K562 (cell line): ENCODE measurements at regions not wholly inside any gene's neighbourhood (a gene's known extent, or its start where the extent isn't known, plus 50 kb on each side); places are given as distances from the start of the nearest gene placed in this dataset.

ENCODE experiments used
- ATAC-seq: fragments of 200-7000 bp; cut with Tn5 transposase; 3 replicates; pipeline ENCODE4 v1.9.1; 2020; ENCODE audit warnings: moderate library complexity
- BruUV-seq: library from RNA; stranded (reverse); fragments of 400-500 nt; replicated peaks from 2 replicates; lab custom pipeline; 2021; lab: Mats Ljungman, UMichigan
- CTCF ChIA-PET: fragments of 300-600 bp; formaldehyde crosslinking; extraction: SDS; loops from one replicate; lab custom pipeline; 2021; ENCODE audit warnings: low intra/inter-chr PET ratio; lab: Yijun Ruan, JAX
- POLR2A ChIA-PET: fragments of 300-600, 350-650 bp; sonication (Branson Sonifier 250); formaldehyde crosslinking; extraction: SDS; loops from one replicate; lab custom pipeline; 2021; ENCODE audit warnings: antibody characterized with exemption, inconsistent platforms; lab: Yijun Ruan, JAX
- DNase-seq, 4 experiments: peaks; one replicate each; pipeline versions ENCODE4 v3.0.0 to v3.0.0-alpha.2; 2011 to 2018; ENCODE audit warnings: low spot score in 3 of 4, mixed read lengths in 3 of 4; ENCODE audit errors: extremely low read depth in 1 of 4
- FAIRE-seq: peaks from 2 replicates; lab custom pipeline; 2011; peaks lifted over from hg19 to GRCh38; lab: Jason Lieb, UNC
- H2AFZ ChIP-seq: 2 replicates; pipeline ENCODE4 v1.6.0; 2011; ENCODE audit warnings: low read depth, low read length, control low read depth, inconsistent platforms
- H3K27ac ChIP-seq: fragments of 200-600 bp; 3 replicates; pipeline ENCODE4 v1.8.0; 2011; ENCODE audit warnings: low read depth, mild to moderate bottlenecking, control low read depth, inconsistent platforms, low read length, moderate library complexity, mixed read lengths; ENCODE audit errors: extremely low read depth
- H3K27me3 ChIP-seq, 2 experiments: fragments of 300-600 bp in 1 of 2; 2 replicates in 1 of 2; 3 replicates in 1 of 2; pipeline versions ENCODE4 v1.6.0 to v1.8.0; 2011; ENCODE audit warnings: inconsistent platforms in 2 of 2, low read length in 2 of 2, mild to moderate bottlenecking in 1 of 2, mixed read lengths in 1 of 2, moderate library complexity in 1 of 2; ENCODE audit not compliant: control insufficient read depth in 2 of 2, insufficient read depth in 2 of 2
- H3K36me3 ChIP-seq: fragments of 300-600 bp; 3 replicates; pipeline ENCODE4 v1.8.0; 2011; ENCODE audit warnings: mild to moderate bottlenecking, low read length, inconsistent platforms; ENCODE audit not compliant: control insufficient read depth, insufficient read depth
- H3K4me1 ChIP-seq, 2 experiments: fragments of 200-600 bp in 1 of 2; replicated peaks in 1 of 2; 2 replicates in 1 of 2; 3 replicates in 1 of 2; pipeline versions ENCODE4 v1.5.1 to v1.8.0; 2011; ENCODE audit warnings: inconsistent platforms in 2 of 2, low read length in 2 of 2, mild to moderate bottlenecking in 1 of 2, mixed read lengths in 1 of 2, moderate library complexity in 1 of 2; ENCODE audit not compliant: control insufficient read depth in 2 of 2, insufficient read depth in 2 of 2
- H3K4me2 ChIP-seq: 2 replicates; pipeline ENCODE4 v1.6.1; 2011; ENCODE audit warnings: low read length, control low read depth, inconsistent platforms, mixed read lengths; ENCODE audit not compliant: insufficient read depth
- H3K4me3 ChIP-seq: fragments of 200-600 bp; sonication (generic), shearing (Covaris generic); 2 replicates; pipeline ENCODE4 v1.5.1; 2016; ENCODE audit warnings: control low read depth, inconsistent platforms
- H3K79me2 ChIP-seq: fragments of 200-600 bp; 3 replicates; pipeline ENCODE4 v1.8.0; 2011; ENCODE audit warnings: low read length, inconsistent platforms; ENCODE audit not compliant: control insufficient read depth, insufficient read depth
- H3K9ac ChIP-seq, 2 experiments: 2 replicates each; pipeline versions ENCODE4 v1.6.0 to v1.6.1; 2011; ENCODE audit warnings: low read depth in 2 of 2, low read length in 2 of 2, control low read depth in 1 of 2, inconsistent platforms in 1 of 2, mild to moderate bottlenecking in 1 of 2, mixed read lengths in 1 of 2; ENCODE audit not compliant: insufficient read depth in 1 of 2
- H3K9me1 ChIP-seq: one replicate; pipeline ENCODE4 v1.6.0; 2011; ENCODE audit warnings: inconsistent platforms, mild to moderate bottlenecking, low read length, moderate library complexity; ENCODE audit not compliant: control insufficient read depth, insufficient read depth
- H3K9me3 ChIP-seq: replicated peaks from 2 replicates; pipeline ENCODE4 v1.5.1; 2011; ENCODE audit warnings: low read depth, low read length, inconsistent platforms; ENCODE audit not compliant: control insufficient read depth, insufficient read depth
- H4K20me1 ChIP-seq: replicated peaks from 2 replicates; pipeline ENCODE4 v1.6.1; 2011; ENCODE audit warnings: low read length, inconsistent platforms, mixed read lengths; ENCODE audit not compliant: control insufficient read depth, insufficient read depth
- HSF4 ChIP-seq: fragments of 250-450 bp; sonication (Bioruptor Pico); IDR thresholded peaks from 2 replicates; pipeline ENCODE4 v2.1.2; 2022; ENCODE audit warnings: mild to moderate bottlenecking, moderate library complexity, borderline replicate concordance
- POLR2H ChIP-seq: IDR thresholded peaks from 2 replicates; pipeline ENCODE4 v1.6.1; 2016; ENCODE audit warnings: missing genetic modification characterization, low read depth, mild to moderate bottlenecking, control low read depth, missing compliant biosample characterization, moderate library complexity
- SIRT6 ChIP-seq: IDR thresholded peaks from one replicate; pipeline ENCODE4 v1.6.1; 2012; ENCODE audit warnings: low read depth, mild to moderate bottlenecking, control low read depth, inconsistent platforms, low read length, moderate library complexity
- SP2 ChIP-seq: IDR thresholded peaks from 2 replicates; pipeline ENCODE4 v1.6.1; 2011; ENCODE audit warnings: mild to moderate bottlenecking, low read depth, low read length, moderate library complexity; ENCODE audit not compliant: poor library complexity, severe bottlenecking; ENCODE audit errors: extremely low read depth
- WGBS: fragments of 100-300 bp; shearing (Covaris generic); methylation state at CpG from one replicate; pipeline ENCODE4 v1.1.6; 2016; ENCODE audit warnings: low coverage, mixed read lengths; ENCODE audit not compliant: insufficient coverage; ENCODE audit errors: missing lambda C conversion rate; 5-methylcytosine and 5-hydroxymethylcytosine counted together
- in situ Hi-C: fragments of 300-500 bp; cut with MboI; formaldehyde crosslinking; loops from 4 replicates; pipeline ENCODE4 v1.15.0; 2018; ENCODE audit warnings: inconsistent platforms, mixed read lengths
- intact Hi-C: fragments of 100-400 bp; cut with micrococcal nuclease; formaldehyde crosslinking; loops from 2 replicates; pipeline ENCODE4 v1.14.2; 2022
- TF ChIP-seq, protein P1 (sequence below): fragments of 450-650 bp; conservative IDR thresholded peaks from 2 replicates; pipeline ENCODE4 v1.6.1; 2016; ENCODE audit warnings: missing genetic modification characterization, low read depth, mild to moderate bottlenecking, control low read depth, missing compliant biosample characterization

DNA sequence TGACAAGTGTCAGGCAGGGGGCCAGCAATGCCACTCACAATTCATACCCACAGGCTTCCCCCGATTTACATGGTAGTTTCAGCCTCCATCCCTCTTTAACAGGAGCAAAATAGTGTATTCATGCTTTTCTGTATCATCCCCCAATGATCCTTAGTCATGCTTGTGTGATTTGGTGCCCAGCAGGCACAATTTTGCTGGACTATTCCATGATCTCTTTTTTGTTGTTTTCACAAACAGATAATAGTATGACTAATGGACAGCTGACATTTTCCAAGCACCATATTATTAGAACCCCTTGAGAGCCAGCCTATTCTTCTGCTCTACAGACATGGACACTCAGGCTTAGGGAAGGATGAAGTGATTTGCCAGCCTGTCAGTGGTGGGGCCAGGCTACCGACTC, 128.2 kb upstream of the RIPOR2 start:
- H3K79me2 ChIP-seq = no peaks in the 10 kb centered on the region
- no peak overlapping the region for H2AFZ ChIP-seq
- H4K20me1 ChIP-seq = no peaks in the 10 kb centered on the region
- H3K36me3 ChIP-seq = no peaks in the 10 kb centered on the region
- ATAC-seq (no peak), DNase-seq (no peak)
- POLR2A ChIA-PET = no interaction called here
- peaks cover 6 to 22% of the 10 kb centered on the region in 2 experiments; a peak in 4 of 5 replicates for H3K27me3 ChIP-seq
- TF ChIP-seq POLR2H (tag) (no peak), HSF4 (CRISPR knock-in tag) (no peak), SP2 (no peak), SIRT6 (no peak)
- TF ChIP-seq, protein P1, sequence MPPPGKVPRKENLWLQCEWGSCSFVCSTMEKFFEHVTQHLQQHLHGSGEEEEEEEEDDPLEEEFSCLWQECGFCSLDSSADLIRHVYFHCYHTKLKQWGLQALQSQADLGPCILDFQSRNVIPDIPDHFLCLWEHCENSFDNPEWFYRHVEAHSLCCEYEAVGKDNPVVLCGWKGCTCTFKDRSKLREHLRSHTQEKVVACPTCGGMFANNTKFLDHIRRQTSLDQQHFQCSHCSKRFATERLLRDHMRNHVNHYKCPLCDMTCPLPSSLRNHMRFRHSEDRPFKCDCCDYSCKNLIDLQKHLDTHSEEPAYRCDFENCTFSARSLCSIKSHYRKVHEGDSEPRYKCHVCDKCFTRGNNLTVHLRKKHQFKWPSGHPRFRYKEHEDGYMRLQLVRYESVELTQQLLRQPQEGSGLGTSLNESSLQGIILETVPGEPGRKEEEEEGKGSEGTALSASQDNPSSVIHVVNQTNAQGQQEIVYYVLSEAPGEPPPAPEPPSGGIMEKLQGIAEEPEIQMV (tag) = no peak
- TF ChIP-seq, all 486 proteins: peak for 0
- H3K4me1 ChIP-seq = no peaks in the 10 kb centered on the region
- WGBS = 5% methylated on average over 2 of the region's 2 CpGs
- H3K4me2 ChIP-seq = no peak overlapping the region
- no peak overlapping the region for H3K27ac ChIP-seq
- in situ Hi-C loops = no loop called here
- no peak for FAIRE-seq
- H3K9ac ChIP-seq = no peak overlapping the region
- CTCF ChIA-PET = no interaction called here
- H3K9me1 ChIP-seq = no peaks in the 10 kb centered on the region
- intact Hi-C loops = loop anchor here (2.0 kb wide), 1 partner anchor 79 kb away; no protein-coding TSS in a partner anchor
- no peaks in the 10 kb centered on the region for H3K9me3 ChIP-seq
- no peak overlapping the region for H3K4me3 ChIP-seq
- no TSS peak for BruUV-seq
